ENCODE measurements at regions not wholly inside any gene's neighbourhood (a gene's known extent, or its start where the extent isn't known, plus 50 kb on each side); places are given as distances from the start of the nearest gene placed in this dataset.

- TF ChIP-seq CTCF (conservative IDR thresholded peaks at IDR 0.05 in 1 of 2, IDR thresholded peaks at IDR 0.05 in 1 of 2; ENCODE audit: extremely low read depth in 1 of 2, insufficient read depth in 1 of 2, low read depth in 1 of 2, low read length in 2 of 2), result no peak
- TF ChIP-seq EZH2 (IDR thresholded peaks at IDR 0.05; ENCODE audit: borderline replicate concordance, low read length), result no peak
These were observed 1353.9 kb downstream of the NCAM2 start for GRCh38 chr21:22352088-22352487.

All from mammary epithelial cell (primary cell).